Fibroblast of skin of scalp (primary cell): ENCODE measurements at regions not wholly inside any gene's neighbourhood (a gene's known extent, or its start where the extent isn't known, plus 50 kb on each side); places are given as distances from the start of the nearest gene placed in this dataset.
A peak's percentile ranks its signal among the peaks of the same experiment; 100 is the strongest.
"Not testable (repeated sequence)": the region's sequence is repeated elsewhere in the genome, so short reads cannot be mapped to it uniquely, and the experiment has no call there.

ENCODE experiments used
- DNase-seq: peaks from one replicate; pipeline ENCODE4 v3.0.0-alpha.2; 2013

GRCh38 chr6:47180633-47181032 is 129.1 kb downstream of the TNFRSF21 start:
- peak; percentile 35 for DNase-seq

GRCh38 chr6:47179286-47179685 is 130.4 kb downstream of the TNFRSF21 start:
- no peak for DNase-seq

GRCh38 chr6:47175656-47176055 is 133.5 kb upstream of the ADGRF1 start:
- DNase-seq: no peak

GRCh38 chr6:47174502-47175023 is 132.4 kb upstream of the ADGRF1 start:
- DNase-seq: no peak

- not testable (repeated sequence) for DNase-seq
Measured at GRCh38 chr6:47174063-47174462, 131.9 kb upstream of the ADGRF1 start.

- DNase-seq: not testable (repeated sequence)
Measured at GRCh38 chr6:47173145-47173544, 131.0 kb upstream of the ADGRF1 start.

GRCh38 chr6:47170617-47170947 is 128.4 kb upstream of the ADGRF1 start:
- DNase-seq: no peak

- peak; percentile 18 for DNase-seq
Measured at GRCh38 chr6:47169785-47170616, 127.9 kb upstream of the ADGRF1 start.

- peak; percentile 89 for DNase-seq
Measured at GRCh38 chr6:47168180-47168579, 126.0 kb upstream of the ADGRF1 start.

GRCh38 chr6:47165918-47166317 is 123.8 kb upstream of the ADGRF1 start:
- peak; percentile 23 for DNase-seq

- no peak for DNase-seq
Measured at GRCh38 chr6:47164877-47165276, 122.7 kb upstream of the ADGRF1 start.

GRCh38 chr6:47163536-47163935 is 121.4 kb upstream of the ADGRF1 start:
- DNase-seq: no peak

- DNase-seq: no peak
Measured at GRCh38 chr6:47162793-47163192, 120.7 kb upstream of the ADGRF1 start.

GRCh38 chr6:47162231-47162630 is 120.1 kb upstream of the ADGRF1 start:
- DNase-seq: no peak

- no peak for DNase-seq
Measured at GRCh38 chr6:47161176-47161687, 119.1 kb upstream of the ADGRF1 start.

GRCh38 chr6:47160702-47161101 is 118.6 kb upstream of the ADGRF1 start:
- DNase-seq: no peak

- DNase-seq: no peak
Measured at GRCh38 chr6:47159763-47160162, 117.6 kb upstream of the ADGRF1 start.

- DNase-seq: no peak
Measured at GRCh38 chr6:47157653-47158219, 115.6 kb upstream of the ADGRF1 start.

- no peak for DNase-seq
Measured at GRCh38 chr6:47157063-47157462, 114.9 kb upstream of the ADGRF1 start.

- DNase-seq: no peak
Measured at GRCh38 chr6:47156196-47156595, 114.1 kb upstream of the ADGRF1 start.

- no peak for DNase-seq
Measured at GRCh38 chr6:47153404-47153755, 111.2 kb upstream of the ADGRF1 start.

GRCh38 chr6:47152666-47153403 is 110.7 kb upstream of the ADGRF1 start:
- peak; percentile 85 for DNase-seq

GRCh38 chr6:47151232-47151898 is 109.2 kb upstream of the ADGRF1 start:
- DNase-seq: no peak
